ENCODE measurements at regions not wholly inside any gene's neighbourhood (a gene's known extent, or its start where the extent isn't known, plus 50 kb on each side); places are given as distances from the start of the nearest gene placed in this dataset.

- Histone ChIP-seq H3K4me3 (ENCODE audit: severe bottlenecking) (no peak overlapping the region), H3K4me1 (ENCODE audit: insufficient read depth, poor library complexity, severe bottlenecking) (no peaks in the 10 kb centered on the region), H3K9me3 (ENCODE audit: severe bottlenecking) (no peaks in the 10 kb centered on the region), H3K36me3 (ENCODE audit: low read depth) (no peaks in the 10 kb centered on the region), H3K27ac (ENCODE audit: poor library complexity, severe bottlenecking) (no peak overlapping the region), H3K27me3 (ENCODE audit: insufficient read depth, poor library complexity, severe bottlenecking) (no peaks in the 10 kb centered on the region)
- TF ChIP-seq, protein P1, sequence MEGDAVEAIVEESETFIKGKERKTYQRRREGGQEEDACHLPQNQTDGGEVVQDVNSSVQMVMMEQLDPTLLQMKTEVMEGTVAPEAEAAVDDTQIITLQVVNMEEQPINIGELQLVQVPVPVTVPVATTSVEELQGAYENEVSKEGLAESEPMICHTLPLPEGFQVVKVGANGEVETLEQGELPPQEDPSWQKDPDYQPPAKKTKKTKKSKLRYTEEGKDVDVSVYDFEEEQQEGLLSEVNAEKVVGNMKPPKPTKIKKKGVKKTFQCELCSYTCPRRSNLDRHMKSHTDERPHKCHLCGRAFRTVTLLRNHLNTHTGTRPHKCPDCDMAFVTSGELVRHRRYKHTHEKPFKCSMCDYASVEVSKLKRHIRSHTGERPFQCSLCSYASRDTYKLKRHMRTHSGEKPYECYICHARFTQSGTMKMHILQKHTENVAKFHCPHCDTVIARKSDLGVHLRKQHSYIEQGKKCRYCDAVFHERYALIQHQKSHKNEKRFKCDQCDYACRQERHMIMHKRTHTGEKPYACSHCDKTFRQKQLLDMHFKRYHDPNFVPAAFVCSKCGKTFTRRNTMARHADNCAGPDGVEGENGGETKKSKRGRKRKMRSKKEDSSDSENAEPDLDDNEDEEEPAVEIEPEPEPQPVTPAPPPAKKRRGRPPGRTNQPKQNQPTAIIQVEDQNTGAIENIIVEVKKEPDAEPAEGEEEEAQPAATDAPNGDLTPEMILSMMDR (IDR thresholded peaks at IDR 0.05; ENCODE audit: poor library complexity, severe bottlenecking), result no peak
- ATAC-seq (ENCODE audit: low read depth) (no peak), DNase-seq (ENCODE audit: low spot score) (no peak)
These were observed 502.7 kb upstream of the HTR2A start for GRCh38 chr13:47399599-47399998.

GRCh38 chr13:47397739-47398138 is 500.9 kb upstream of the HTR2A start:
- no peak for DNase-seq (ENCODE audit: low spot score)
- TF ChIP-seq, protein P1 (IDR thresholded peaks at IDR 0.05; ENCODE audit: poor library complexity, severe bottlenecking), result no peak

DNA sequence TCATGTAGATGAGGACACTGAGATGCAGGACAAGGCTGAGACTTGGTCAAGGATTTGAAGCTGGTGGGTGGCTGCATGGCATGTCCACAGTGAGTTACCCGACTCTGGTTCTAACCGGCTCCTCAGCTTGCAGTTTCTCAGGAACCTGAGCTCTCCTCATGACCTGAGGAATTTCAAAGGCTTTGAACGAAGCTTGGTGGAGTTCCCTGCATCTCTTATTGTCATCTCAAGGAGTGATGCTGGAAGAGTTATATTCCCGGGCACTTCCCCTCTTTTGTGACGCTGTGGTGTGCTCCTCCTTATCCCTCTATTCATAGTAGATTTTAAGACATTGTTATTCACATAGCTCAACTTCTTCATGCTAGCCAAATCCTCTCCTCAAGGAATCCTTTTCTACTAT is 500.1 kb upstream of the HTR2A start:
- ATAC-seq (ENCODE audit: low read depth), result no peak
- no peaks in the 10 kb centered on the region for H3K36me3 ChIP-seq (ENCODE audit: low read depth)

More at GRCh38 chr13:47397739-47398138, 500.9 kb upstream of the HTR2A start:
- ATAC-seq (ENCODE audit: low read depth), result peak; percentile 73
- Histone ChIP-seq H3K4me3 (ENCODE audit: severe bottlenecking) (no peak overlapping the region), H3K27me3 (ENCODE audit: insufficient read depth, poor library complexity, severe bottlenecking) (no peaks in the 10 kb centered on the region), H3K36me3 (ENCODE audit: low read depth) (no peaks in the 10 kb centered on the region), H3K27ac (ENCODE audit: poor library complexity, severe bottlenecking) (no peak overlapping the region), H3K9me3 (ENCODE audit: severe bottlenecking) (no peaks in the 10 kb centered on the region), H3K4me1 (ENCODE audit: insufficient read depth, poor library complexity, severe bottlenecking) (no peaks in the 10 kb centered on the region)

GRCh38 chr13:47374741-47375140 is 477.9 kb upstream of the HTR2A start:
- Histone ChIP-seq H3K27me3 (ENCODE audit: insufficient read depth, poor library complexity, severe bottlenecking) (no peaks in the 10 kb centered on the region), H3K36me3 (ENCODE audit: low read depth) (no peaks in the 10 kb centered on the region), H3K27ac (ENCODE audit: poor library complexity, severe bottlenecking) (no peak overlapping the region), H3K9me3 (ENCODE audit: severe bottlenecking) (no peaks in the 10 kb centered on the region), H3K4me1 (ENCODE audit: insufficient read depth, poor library complexity, severe bottlenecking) (no peaks in the 10 kb centered on the region), H3K4me3 (ENCODE audit: severe bottlenecking) (no peak overlapping the region)
- no peak for ATAC-seq (ENCODE audit: low read depth)
- DNase-seq (ENCODE audit: low spot score), result no peak
- TF ChIP-seq, protein P1 (IDR thresholded peaks at IDR 0.05; ENCODE audit: poor library complexity, severe bottlenecking), result no peak

More for the DNA sequence above, 500.1 kb upstream of the HTR2A start:
- Histone ChIP-seq H3K4me3 (ENCODE audit: severe bottlenecking) (no peak overlapping the region), H3K9me3 (ENCODE audit: severe bottlenecking) (no peaks in the 10 kb centered on the region), H3K27me3 (ENCODE audit: insufficient read depth, poor library complexity, severe bottlenecking) (no peaks in the 10 kb centered on the region), H3K27ac (ENCODE audit: poor library complexity, severe bottlenecking) (no peak overlapping the region), H3K4me1 (ENCODE audit: insufficient read depth, poor library complexity, severe bottlenecking) (no peaks in the 10 kb centered on the region)
- DNase-seq (ENCODE audit: low spot score), result no peak
- TF ChIP-seq, protein P1 (IDR thresholded peaks at IDR 0.05; ENCODE audit: poor library complexity, severe bottlenecking), result no peak

DNA sequence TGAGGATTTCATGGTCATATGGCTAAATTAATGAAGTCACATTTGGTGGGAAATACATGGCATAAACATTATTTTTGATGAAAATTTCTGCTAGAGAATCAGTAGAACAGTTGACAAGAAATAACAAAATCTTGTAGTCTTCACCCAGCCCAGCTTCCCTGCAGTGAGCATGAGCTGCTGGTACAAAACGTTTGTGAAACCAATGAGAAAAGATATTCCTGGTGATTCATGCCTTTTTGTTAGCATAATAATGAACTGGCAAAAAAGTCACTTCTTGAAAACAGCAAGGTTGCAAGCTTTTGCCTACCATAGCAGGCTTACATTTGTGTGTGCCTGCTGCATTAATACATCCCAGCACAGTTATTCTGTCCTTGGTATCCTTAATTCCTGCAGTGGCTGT is 475.9 kb upstream of the HTR2A start:
- DNase-seq (ENCODE audit: low spot score) (no peak), ATAC-seq (ENCODE audit: low read depth) (no peak)
- Histone ChIP-seq H3K9me3 (ENCODE audit: severe bottlenecking) (no peaks in the 10 kb centered on the region), H3K27me3 (ENCODE audit: insufficient read depth, poor library complexity, severe bottlenecking) (no peaks in the 10 kb centered on the region), H3K27ac (ENCODE audit: poor library complexity, severe bottlenecking) (no peak overlapping the region), H3K36me3 (ENCODE audit: low read depth) (no peaks in the 10 kb centered on the region), H3K4me3 (ENCODE audit: severe bottlenecking) (no peak overlapping the region), H3K4me1 (ENCODE audit: insufficient read depth, poor library complexity, severe bottlenecking) (no peaks in the 10 kb centered on the region)
- TF ChIP-seq, protein P1 (IDR thresholded peaks at IDR 0.05; ENCODE audit: poor library complexity, severe bottlenecking), result no peak

All from RWPE2 (cell line).